ENCODE measurements at regions not wholly inside any gene's neighbourhood (a gene's known extent, or its start where the extent isn't known, plus 50 kb on each side); places are given as distances from the start of the nearest gene placed in this dataset.

- TF ChIP-seq POLR2AphosphoS5 (IDR thresholded peaks at IDR 0.05): no peak
- no peak for TF ChIP-seq POLR2A (IDR thresholded peaks at IDR 0.05)
- TF ChIP-seq CTCF (IDR thresholded peaks at IDR 0.05 in 8 of 11, conservative IDR thresholded peaks at IDR 0.05 in 3 of 11): no peak
- 55 to 88% (median 63%) methylated on average over 2 of the region's 2 CpGs for WGBS, 5 donors
- peak overlapping the region in 1 of 8 donors; percentile 75 for H3K27ac ChIP-seq
Measured at GRCh38 chr3:154782151-154782550, 298.0 kb upstream of the MME start.

GRCh38 chr3:154781595-154781994, 298.5 kb upstream of the MME start:
- Histone ChIP-seq H3K4me1 (peaks cover 0 to 8% (median 0%) of the 10 kb centered on the region in 6 donors), H3K9me3 (no peaks in the 10 kb centered on the region), H3K36me3 (no peaks in the 10 kb centered on the region), H3K4me3 (no peak overlapping the region), H3K27me3 (replicated peaks in 1 of 7) (no peaks in the 10 kb centered on the region), H3K27ac (no peak overlapping the region)
- intact Hi-C loops (cut with DNase I; ENCODE audit: low total_unique reads): no loop called here
- no peak for DNase-seq
- TF ChIP-seq POLR2AphosphoS5 (IDR thresholded peaks at IDR 0.05) (no peak), POLR2A (IDR thresholded peaks at IDR 0.05) (no peak), CTCF (IDR thresholded peaks at IDR 0.05 in 8 of 11, conservative IDR thresholded peaks at IDR 0.05 in 3 of 11) (no peak)
- 86 to 91% (median 88%) methylated on average over 3 of the region's 3 CpGs for WGBS, 5 donors

More at GRCh38 chr3:154782151-154782550, 298.0 kb upstream of the MME start:
- Histone ChIP-seq H3K36me3 (no peaks in the 10 kb centered on the region), H3K27me3 (replicated peaks in 1 of 7) (no peaks in the 10 kb centered on the region), H3K4me1 (peaks cover 0 to 8% (median 0%) of the 10 kb centered on the region in 6 donors), H3K9me3 (no peaks in the 10 kb centered on the region), H3K4me3 (no peak overlapping the region)
- intact Hi-C loops (cut with DNase I; ENCODE audit: low total_unique reads): no loop called here
- DNase-seq: no peak

GRCh38 chr3:154780263-154780662, 299.9 kb upstream of the MME start:
- Histone ChIP-seq H3K4me3 (no peak overlapping the region), H3K4me1 (peaks cover 0 to 5% (median 0%) of the 10 kb centered on the region in 6 donors), H3K27ac (no peak overlapping the region), H3K36me3 (no peaks in the 10 kb centered on the region), H3K27me3 (replicated peaks in 1 of 7) (no peaks in the 10 kb centered on the region), H3K9me3 (no peaks in the 10 kb centered on the region)
- intact Hi-C loops (cut with DNase I; ENCODE audit: low total_unique reads): no loop called here
- no peak for DNase-seq
- WGBS, 5 donors: 71 to 94% (median 82%) methylated on average over 1 of the region's 1 CpG
- TF ChIP-seq POLR2AphosphoS5 (IDR thresholded peaks at IDR 0.05) (no peak), CTCF (IDR thresholded peaks at IDR 0.05 in 8 of 11, conservative IDR thresholded peaks at IDR 0.05 in 3 of 11) (no peak), POLR2A (IDR thresholded peaks at IDR 0.05) (no peak)

GRCh38 chr3:154779571-154779970, 300.5 kb upstream of the MME start:
- Histone ChIP-seq H3K27me3 (replicated peaks in 1 of 7) (no peaks in the 10 kb centered on the region), H3K36me3 (no peaks in the 10 kb centered on the region), H3K4me1 (peaks cover 0 to 5% (median 0%) of the 10 kb centered on the region in 6 donors), H3K9me3 (no peaks in the 10 kb centered on the region), H3K4me3 (no peak overlapping the region), H3K27ac (no peak overlapping the region)
- no peak for DNase-seq
- TF ChIP-seq POLR2A (IDR thresholded peaks at IDR 0.05) (no peak), POLR2AphosphoS5 (IDR thresholded peaks at IDR 0.05) (no peak), CTCF (IDR thresholded peaks at IDR 0.05 in 8 of 11, conservative IDR thresholded peaks at IDR 0.05 in 3 of 11) (no peak)
- 37 to 68% (median 40%) methylated on average over 2 of the region's 2 CpGs for WGBS, 5 donors
- intact Hi-C loops (cut with DNase I; ENCODE audit: low total_unique reads): no loop called here

Data from spleen (tissue), 11 donors.